AG04449 (cell line): ENCODE measurements at regions not wholly inside any gene's neighbourhood (a gene's known extent, or its start where the extent isn't known, plus 50 kb on each side); places are given as distances from the start of the nearest gene placed in this dataset.
"Not testable (repeated sequence)": the region's sequence is repeated elsewhere in the genome, so short reads cannot be mapped to it uniquely, and the experiment has no call there.

Source experiments
- CTCF ChIA-PET: fragments of 350-600 bp; formaldehyde crosslinking; extraction: SDS; loops from one replicate; lab custom pipeline; 2021; ENCODE audit warnings: antibody characterized with exemption; lab: Yijun Ruan, JAX
- POLR2A ChIA-PET: fragments of 400-600, 350-600 bp; formaldehyde crosslinking; extraction: SDS; loops from one replicate; lab custom pipeline; 2020; ENCODE audit warnings: antibody characterized with exemption, inconsistent platforms; lab: Yijun Ruan, JAX
- DNase-seq: peaks from one replicate; pipeline ENCODE4 v3.0.0-alpha.2; 2010; ENCODE audit warnings: low read depth, low spot score
- H3K4me3 ChIP-seq: 2 replicates; pipeline ENCODE4 v1.5.1; 2011; ENCODE audit warnings: low read depth, mild to moderate bottlenecking, control low read depth, low read length
- TF ChIP-seq, protein P1 (sequence below): IDR thresholded peaks from one replicate; pipeline ENCODE4 v1.5.1; 2011; ENCODE audit warnings: mild to moderate bottlenecking, moderate library complexity, low read length, control low read depth, inconsistent platforms; ENCODE audit not compliant: insufficient read depth; ENCODE audit errors: missing control alignments

DNA sequence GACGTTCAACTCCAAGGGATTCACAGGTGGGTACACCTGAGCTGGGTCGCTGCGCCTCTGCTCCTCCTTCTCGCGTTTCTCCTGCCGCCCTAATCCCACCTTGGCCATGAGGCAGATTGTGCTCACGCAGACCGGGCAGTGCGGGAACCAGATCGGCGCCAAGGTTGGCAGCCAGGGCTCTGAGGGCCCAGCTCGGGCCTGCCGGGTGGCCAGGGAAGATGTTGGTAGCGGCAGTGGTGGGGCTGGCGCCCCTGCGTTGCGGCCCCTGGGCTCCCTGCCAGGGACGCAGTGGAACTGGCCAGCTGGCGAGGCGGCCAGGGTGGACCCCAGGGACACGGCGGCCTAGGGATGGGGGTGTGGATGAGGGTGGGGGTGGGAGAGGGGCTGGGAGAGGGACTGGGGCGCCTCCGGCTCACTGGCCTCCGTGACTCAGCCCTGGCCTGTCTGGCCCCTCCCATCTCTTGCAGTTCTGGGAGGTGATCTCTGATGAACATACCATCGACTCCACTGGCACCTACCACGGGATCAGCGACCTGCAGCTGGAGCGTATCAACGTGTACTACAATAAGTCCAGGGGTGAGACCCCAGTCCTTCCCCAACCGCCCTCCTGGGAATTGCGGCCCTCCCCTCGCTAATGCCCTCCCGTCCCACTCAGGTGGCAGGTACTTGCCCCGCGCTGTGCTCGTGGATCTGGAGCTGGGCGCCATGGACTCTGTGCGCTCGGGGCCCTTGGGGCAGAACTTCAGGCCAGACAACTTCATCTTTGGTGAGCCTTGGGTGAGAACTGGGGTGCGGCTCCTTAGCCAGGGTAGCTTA, 114.9 kb upstream of the ALG10B start:
- CTCF ChIA-PET = no interaction called here
- POLR2A ChIA-PET = no interaction called here
- TF ChIP-seq, protein P1, sequence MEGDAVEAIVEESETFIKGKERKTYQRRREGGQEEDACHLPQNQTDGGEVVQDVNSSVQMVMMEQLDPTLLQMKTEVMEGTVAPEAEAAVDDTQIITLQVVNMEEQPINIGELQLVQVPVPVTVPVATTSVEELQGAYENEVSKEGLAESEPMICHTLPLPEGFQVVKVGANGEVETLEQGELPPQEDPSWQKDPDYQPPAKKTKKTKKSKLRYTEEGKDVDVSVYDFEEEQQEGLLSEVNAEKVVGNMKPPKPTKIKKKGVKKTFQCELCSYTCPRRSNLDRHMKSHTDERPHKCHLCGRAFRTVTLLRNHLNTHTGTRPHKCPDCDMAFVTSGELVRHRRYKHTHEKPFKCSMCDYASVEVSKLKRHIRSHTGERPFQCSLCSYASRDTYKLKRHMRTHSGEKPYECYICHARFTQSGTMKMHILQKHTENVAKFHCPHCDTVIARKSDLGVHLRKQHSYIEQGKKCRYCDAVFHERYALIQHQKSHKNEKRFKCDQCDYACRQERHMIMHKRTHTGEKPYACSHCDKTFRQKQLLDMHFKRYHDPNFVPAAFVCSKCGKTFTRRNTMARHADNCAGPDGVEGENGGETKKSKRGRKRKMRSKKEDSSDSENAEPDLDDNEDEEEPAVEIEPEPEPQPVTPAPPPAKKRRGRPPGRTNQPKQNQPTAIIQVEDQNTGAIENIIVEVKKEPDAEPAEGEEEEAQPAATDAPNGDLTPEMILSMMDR = no peak
- no peak for DNase-seq
- no peak overlapping the region for H3K4me3 ChIP-seq

DNA sequence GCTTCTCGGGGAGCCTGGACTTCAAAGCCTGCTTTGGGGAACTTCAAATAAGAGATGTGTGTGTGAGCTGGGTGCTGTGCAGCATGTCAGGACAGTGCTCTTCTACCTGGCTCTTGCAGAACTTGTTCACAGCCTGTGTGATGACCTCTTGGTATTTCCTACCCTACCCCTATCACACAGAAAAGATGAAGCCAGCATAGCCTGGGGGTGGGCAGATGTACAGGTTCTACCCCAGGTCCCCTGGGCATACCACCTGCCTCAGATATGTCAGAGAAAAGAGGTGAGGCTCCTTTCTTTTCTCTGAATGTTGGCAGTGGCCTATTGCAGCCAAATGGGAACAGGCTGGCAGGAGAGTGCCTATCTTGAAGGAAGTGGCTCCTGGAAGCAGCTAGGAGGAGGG, 111.7 kb upstream of the ALG10B start:
- POLR2A ChIA-PET = no interaction called here
- DNase-seq = no peak
- TF ChIP-seq, protein P1 = no peak
- CTCF ChIA-PET = no interaction called here
- H3K4me3 ChIP-seq = no peak overlapping the region

DNA sequence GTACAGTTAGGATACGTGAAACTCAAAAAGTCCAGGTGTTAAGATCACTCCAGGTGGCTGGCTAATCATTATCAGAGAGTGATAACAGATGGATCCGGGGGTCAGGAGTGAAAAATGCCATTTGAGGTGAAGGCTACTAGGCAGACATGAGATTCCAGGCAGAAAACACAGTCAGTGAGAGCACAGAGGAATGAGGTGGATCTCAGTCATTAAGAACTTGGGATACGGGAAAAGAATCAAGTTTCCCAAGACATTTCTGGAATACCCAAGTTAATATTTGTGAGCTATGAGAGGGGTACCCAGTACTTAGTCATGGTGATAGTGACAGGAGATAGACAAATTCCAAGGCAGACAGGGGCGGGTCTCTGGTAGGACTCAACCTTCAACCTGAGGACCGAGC, 94.6 kb upstream of the ALG10B start:
- TF ChIP-seq, protein P1 = no peak

DNA sequence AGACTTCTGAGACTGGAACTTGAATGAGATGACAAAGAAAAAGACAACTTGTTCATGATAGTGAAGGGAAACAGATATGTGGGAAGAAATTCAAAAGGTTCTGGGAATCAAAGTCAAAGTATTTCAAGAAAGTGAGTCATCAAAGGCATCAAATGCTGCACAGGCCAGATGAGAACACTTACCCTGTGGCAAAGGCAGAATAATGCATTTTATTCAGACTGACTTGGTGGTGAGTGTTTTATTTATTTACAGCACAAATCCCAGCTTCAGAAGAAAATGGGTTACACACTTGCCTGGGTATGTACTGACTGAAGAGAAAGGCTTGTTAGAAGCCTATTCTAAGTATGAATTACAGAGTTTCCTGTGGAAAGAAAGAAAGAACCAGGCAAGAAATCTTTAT, 78.2 kb upstream of the ALG10B start:
- POLR2A ChIA-PET, CTCF ChIA-PET, H3K4me3 ChIP-seq, DNase-seq: not testable (repeated sequence)

More for the DNA sequence above, 94.6 kb upstream of the ALG10B start:
- H3K4me3 ChIP-seq = no peak overlapping the region
- ChIA-PET CTCF (no interaction called here), POLR2A (no interaction called here)
- no peak for DNase-seq

DNA sequence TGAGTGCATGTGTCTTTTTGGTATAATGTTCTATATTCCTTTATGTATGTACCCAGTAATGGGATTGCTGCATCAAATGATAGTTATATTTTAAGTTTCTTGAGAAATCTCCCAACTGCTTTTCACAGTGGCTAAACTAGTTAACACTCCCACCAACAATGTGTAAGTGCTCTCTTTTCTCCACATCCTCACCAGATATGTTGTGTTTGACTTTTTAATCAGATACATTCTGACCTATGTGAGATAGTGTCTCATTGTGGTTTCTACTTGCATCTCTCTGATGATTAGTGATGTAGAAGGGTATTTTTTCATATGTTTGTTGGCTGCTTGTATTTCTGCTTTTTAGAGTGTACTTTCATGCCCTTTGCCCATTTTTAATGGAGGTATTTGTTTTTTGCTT, 62.8 kb upstream of the ALG10B start:
- ChIA-PET POLR2A (no interaction called here), CTCF (no interaction called here)
- no peak for DNase-seq
- TF ChIP-seq, protein P1 = no peak
- H3K4me3 ChIP-seq = no peak overlapping the region

DNA sequence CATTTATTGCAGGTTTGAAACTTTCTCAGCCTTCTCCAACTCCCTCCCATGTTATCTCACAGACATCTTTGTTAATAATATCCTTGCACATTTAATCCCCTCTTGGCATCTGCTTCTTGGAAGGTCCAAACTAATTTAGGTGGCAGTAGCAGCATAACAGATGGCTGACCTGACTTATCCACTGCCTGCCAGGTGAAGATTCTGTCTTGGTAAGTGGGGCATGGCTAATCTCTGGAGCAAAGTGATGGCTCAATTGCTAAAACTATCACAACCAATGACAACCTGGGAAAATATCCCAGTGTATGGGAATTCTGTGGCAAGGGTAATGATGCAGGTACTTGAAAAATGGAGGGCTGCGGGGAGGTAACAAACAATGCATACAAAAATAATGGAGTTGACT, 58.2 kb upstream of the ALG10B start:
- no peak for DNase-seq
- ChIA-PET CTCF (no interaction called here), POLR2A (no interaction called here)
- TF ChIP-seq, protein P1 = no peak
- H3K4me3 ChIP-seq = no peak overlapping the region
